ENCODE measurements at regions not wholly inside any gene's neighbourhood (a gene's known extent, or its start where the extent isn't known, plus 50 kb on each side); places are given as distances from the start of the nearest gene placed in this dataset.
"Not testable (repeated sequence)": the region's sequence is repeated elsewhere in the genome, so short reads cannot be mapped to it uniquely, and the experiment has no call there.

DNA sequence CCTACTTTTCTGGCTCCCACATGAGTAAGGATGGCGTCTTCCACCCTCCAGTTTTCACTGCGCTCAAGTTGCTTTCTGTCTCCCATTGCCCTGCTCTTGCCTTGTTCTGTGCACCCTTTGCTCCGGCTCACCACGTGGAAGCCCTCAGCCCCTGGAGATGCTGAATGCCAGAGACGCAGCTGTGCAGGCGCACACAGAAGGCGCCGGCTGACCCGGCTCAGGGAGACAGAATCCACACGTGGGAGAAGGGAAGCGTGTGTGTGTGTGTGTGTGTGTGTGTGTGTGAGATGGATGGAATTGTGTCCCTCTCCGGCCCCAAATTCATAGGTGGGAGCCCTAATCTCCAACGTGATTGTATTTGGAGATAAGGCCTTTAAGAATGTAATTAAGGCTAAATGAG, 118.2 kb upstream of the ERRFI1 start:
- no peak for DNase-seq (ENCODE audit: low spot score)

DNA sequence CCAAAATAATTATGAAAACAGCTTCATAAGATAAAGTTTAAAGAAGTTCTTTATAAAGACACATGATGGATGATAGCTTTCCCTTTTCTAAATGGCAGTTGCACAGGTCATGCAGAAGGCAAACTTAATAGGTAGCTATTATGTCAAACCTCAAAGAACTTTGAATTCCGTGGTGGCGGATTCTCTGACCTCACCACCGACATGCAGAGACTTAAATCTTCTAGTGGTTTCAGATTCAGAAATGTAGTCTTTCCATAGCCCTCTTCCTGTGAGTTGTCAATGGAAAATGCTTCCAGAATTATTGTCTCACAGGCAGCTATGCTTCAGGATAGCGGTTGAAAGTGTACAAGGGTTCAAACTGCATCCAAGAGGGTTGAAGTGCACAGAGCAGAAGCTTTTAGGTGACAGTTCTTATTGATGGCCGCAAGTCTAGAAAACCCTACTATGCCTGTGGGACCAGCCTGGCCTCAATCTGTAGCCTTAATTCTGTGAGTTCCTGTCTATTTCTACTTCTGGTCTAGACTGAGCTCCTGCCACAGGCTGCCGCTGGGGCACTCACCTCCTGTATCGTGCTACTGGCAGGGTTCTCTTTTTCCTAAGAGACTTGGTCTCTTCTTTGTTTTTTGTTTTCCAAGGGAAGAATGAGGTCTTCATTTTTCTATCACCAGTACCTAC, 117.0 kb upstream of the ERRFI1 start:
- no peak for DNase-seq (ENCODE audit: low spot score)

- DNase-seq (ENCODE audit: low spot score): no peak
These were observed 113.8 kb upstream of the ERRFI1 start for GRCh38 chr1:8139941-8140340.

GRCh38 chr1:8139383-8139782, 113.3 kb upstream of the ERRFI1 start:
- no peak for DNase-seq (ENCODE audit: low spot score)

DNA sequence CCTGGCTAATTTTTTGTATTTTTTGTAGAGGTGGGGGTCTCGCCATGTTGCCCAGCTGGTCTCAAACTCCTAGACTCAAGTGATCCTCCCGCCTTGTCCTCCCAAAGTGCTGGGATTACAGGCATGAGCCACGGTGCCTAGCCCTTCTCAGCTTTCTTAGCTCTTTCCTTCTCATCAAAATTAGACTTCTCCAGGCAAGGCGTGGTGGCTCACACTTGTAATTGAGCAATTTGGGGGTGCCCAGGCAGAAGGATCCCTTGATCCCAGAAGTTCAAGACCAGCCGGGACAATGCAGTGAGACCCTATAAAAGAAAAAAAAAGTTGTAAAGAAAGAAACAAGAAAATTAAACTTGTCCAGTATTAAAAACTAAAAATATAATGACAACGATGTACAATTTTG, 112.6 kb upstream of the ERRFI1 start:
- DNase-seq (ENCODE audit: low spot score): no peak

- peak; percentile 78 for DNase-seq (ENCODE audit: low spot score)
These were observed 111.6 kb upstream of the ERRFI1 start for GRCh38 chr1:8137481-8138244.

DNA sequence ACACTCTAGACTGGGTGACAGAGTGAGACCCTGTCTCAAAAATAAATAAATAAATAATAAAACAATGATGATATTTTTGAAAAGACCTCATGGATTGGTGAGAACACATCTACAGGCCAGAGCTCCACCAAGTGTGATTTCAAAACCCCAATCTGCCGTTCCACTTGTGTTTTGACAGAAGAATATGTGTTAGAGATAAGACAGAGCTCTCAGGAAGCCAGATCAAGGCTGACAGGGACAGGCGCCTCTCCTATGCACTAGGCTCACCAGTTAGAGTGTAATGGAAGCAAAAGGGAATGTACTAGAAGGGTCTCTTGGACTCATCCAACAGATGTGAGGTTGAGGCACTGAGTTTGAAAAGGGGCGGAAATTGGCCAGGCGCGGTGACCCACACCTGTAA, 110.7 kb upstream of the ERRFI1 start:
- no peak for DNase-seq (ENCODE audit: low spot score)

- DNase-seq (ENCODE audit: low spot score): no peak
These were observed 109.1 kb upstream of the ERRFI1 start for GRCh38 chr1:8135250-8135649.

DNA sequence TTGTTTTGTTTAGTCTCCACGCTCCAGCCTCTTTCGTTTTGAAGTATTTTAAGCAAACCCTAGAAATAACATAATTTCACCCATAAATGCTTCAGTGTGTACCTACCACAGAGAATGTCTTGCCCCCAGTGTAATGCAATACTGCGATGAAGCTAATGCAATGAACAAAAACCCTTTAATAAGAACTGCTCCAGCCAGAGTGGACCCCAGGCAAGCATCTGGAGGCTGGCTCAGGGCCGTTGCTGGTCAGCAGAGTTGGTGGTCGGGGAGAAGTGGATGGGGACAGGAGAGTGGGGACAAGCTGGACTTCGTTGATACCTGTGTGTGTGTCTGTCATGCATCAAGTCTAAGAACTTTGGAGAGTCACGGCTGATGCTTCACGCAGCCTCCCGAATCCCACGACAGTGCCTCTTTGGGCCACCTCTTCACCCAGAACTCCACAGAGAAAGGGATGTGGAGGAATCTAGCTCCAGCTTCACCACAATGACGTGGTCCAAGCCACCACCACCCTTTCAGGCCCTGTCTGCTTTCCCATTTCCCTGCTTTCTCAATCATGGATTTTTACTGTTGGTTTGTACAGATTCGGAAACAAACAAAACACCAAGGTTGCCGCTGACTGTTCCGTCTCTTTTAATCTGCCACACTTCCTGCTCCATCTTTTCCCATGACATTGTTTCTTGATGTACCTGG, 108.6 kb upstream of the ERRFI1 start:
- no peak for DNase-seq (ENCODE audit: low spot score)

- peak; percentile 55 for DNase-seq (ENCODE audit: low spot score)
These were observed 107.7 kb upstream of the ERRFI1 start for GRCh38 chr1:8133657-8134430.

GRCh38 chr1:8133190-8133589, 107.1 kb upstream of the ERRFI1 start:
- no peak for DNase-seq (ENCODE audit: low spot score)

DNA sequence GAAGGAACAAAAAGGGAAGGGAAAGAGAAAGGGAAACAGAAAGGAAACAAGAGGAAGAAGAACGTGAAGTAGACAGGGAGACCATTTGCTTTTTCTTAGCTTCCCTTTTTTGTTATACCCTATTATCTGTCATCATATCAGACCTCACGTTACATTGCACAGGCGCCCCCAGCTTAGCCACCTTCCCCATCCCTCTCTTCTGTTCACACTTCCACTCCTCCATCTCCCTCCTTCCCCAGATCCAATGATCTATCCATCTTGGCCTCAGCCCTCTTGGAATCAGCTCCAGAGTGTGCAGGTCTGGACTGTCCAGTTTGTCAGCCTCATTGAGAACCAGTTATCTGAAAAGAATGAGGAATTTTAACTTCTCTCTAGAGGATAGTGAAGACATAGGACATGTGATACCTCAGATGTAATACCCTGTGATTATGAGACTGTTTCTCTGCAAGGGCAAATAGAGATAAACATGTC, 101.1 kb upstream of the ERRFI1 start:
- no peak for DNase-seq (ENCODE audit: low spot score)

DNA sequence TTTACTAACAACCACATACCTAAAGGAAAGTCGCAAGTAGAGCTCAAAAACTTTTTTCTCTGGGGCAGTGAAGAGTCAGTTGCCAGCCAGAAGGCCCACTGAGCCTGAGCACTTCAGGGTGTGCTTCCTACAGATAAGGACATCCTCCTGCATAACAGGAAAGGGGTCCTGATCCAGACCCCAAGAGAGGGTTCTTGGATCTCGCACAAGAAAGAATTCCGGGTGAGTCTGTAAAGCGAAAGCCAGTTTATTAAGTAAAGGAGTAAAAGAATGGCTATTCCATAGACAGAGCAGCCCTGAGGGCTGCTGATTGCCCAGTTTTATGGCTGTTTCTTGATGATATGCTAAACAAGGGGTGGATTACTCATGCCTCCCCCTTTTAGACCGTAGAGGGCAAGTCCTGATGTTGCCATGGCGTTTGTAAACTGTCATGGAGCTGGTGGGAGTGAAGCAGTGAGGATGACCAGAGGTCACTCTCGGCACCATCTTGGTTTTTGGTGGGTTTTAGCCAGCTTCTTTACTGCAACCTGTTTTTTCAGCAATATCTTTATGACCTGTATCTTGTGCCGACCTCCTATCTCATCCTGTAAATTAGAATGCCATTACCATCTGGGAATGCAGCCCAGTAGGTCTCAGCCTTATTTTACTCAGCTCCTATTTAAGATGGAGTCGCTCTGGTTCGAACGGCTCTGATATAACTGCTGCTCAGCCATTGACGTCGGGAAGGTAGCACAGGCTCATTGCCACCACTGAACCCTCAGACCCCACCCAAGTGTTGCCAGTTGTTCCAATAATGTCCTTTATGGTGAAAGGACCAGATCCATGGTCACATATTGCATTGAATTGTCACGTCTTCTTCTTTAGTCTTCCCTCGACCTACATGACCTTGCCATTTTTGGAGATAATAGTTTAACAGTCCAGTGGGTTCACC, 96.6 kb upstream of the ERRFI1 start:
- DNase-seq (ENCODE audit: low spot score): no peak

GRCh38 chr1:8122160-8122476, 96.0 kb upstream of the ERRFI1 start:
- DNase-seq (ENCODE audit: low spot score): no peak

DNA sequence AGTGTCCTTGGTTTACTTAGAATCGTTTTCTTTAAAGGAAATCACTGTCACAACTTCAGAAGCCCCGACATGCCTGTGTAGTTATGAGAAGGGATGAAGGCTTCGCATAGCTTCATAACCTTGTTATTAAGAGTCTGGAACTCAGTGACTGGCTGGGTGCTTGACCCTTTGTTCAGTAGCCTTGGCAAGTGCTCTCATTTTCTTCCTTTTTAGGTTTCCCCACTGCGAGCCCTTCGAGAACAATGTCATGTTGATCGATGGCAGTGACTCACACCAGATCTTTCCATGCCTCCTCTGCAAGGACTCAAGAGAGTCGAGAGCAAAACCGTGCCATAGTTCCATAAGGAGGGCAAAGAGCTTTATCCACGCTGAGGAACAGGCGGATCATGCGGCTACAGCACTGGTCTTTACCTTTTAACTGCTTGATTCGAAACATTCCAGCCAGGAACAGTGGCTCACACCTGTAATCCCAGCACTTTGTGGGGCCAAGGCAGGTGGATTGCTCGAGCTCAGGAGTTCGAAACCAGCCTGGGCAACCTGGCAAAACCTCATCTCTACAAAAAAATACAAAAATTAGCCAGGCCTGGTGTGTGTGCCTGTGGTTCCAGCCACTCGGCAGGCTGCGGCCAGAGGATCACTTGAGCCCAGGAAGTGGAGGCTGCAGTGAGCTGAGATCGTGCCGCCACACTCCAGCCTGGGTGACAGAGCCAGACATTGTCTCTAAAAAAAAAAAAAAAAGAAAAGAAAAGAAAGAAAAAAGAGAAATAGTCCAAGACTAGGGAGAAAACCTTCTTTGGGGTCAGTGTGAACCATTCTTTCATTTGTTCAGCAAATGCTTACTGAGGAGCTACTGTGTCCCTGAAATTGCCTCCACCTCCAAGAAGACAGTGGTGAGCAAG, 95.4 kb upstream of the ERRFI1 start:
- DNase-seq (ENCODE audit: low spot score): peak; percentile 69

DNA sequence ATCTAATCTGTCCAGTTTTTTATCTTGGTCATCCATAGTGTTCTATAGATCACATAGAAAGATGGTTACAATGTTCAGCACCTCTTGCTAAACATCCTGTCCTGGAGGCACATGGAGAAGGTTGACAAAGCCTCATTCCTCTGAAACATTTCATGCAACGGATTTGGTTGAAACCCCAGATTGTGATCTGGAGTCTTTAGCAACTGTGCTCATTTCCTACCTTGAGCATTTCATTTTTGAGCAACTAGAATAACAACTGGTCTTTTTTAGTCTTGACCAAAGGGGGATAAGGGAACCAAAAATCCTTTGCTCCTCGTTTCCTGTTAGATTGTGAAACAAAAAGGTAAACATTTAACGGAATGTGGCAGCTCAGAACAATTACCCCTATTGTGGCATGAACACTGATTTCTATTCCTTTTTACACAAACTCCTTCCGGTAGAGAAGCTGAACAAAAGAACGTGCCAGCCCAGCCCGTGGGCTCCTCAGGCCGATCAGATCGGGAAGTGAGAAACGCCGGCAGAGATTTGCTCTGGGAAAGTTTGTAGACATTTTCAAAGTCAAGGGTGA, 94.7 kb upstream of the ERRFI1 start:
- no peak for DNase-seq (ENCODE audit: low spot score)

DNA sequence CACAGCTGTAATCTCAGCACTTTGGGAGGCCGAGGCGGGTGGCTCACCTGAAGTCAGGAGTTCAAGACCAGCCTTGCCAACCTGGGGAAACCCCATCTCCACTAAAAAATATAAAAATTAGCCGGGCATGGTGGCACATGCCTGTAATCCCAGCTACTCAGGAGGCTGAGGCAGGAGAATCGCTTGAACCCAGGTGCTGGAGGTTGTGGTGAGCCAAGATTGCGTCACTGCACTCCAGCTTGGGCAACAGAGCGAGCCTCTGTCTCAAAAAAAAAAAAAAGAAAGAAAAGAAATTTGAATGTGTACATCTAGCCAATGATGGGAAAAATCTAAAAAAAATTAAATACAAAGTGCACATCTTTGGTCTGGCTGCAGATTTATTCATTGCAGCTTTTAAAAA, 92.6 kb upstream of the ERRFI1 start:
- DNase-seq (ENCODE audit: low spot score): not testable (repeated sequence)

DNA sequence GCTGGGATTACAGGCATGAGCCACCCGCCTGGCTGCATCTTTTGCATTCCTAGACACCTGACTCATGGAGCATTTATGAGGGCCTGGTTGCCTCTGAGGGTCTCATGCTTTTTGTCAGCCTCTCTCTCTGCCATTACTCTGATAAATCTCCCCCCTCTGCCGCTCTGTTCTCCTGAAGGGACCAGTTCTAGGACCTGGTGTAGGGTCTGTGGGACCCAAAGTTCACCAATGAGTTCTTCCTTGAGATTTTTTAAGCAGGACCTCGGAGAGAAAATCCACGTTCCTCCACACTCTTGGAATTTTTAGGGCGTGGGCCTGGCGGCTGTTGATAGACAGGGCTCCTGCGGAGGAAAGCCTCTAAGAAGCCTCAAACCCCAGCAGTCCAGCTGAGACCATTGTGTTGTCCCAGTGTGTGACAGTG, 91.9 kb upstream of the ERRFI1 start:
- no peak for DNase-seq (ENCODE audit: low spot score)

DNA sequence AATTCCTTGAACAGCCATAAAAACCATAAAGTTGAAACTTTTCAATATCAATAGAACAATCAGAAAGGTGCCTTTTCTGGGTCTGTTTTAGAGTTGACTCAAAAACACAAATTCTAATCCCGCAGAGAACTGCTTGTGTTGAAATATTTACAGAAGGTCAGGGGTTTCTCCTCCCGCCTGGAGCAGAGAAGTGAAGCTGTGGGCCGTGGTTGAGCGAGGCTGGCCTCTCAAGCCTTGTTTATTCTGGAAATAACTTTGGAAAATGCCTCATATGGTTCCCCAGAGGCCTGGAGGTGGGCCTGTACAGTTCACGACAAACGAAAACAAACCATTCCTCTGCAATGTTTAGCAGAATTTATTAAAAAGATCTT, 90.8 kb upstream of the ERRFI1 start:
- peak; percentile 77 for DNase-seq (ENCODE audit: low spot score)

DNA sequence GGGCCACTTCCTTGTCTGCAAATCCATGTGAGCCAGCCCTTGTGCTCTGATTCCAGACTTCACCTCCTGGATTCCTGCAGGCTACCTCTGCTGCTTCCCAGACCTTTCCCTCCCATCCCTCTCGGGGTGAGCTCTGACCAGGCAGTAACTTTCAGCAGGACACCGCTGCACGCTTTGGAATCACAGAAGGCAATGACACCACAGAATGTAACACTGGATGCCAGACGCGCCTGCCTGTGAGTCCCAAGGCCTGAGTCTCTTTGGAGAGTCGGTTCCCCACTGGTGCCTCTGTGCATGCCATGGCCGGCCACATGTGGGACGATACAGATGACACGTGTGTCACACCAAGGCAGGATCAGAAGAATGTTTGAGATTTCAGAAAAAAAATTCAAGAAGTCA, 89.7 kb upstream of the ERRFI1 start:
- DNase-seq (ENCODE audit: low spot score): no peak

Measured in AG08396 (cell line).